GM23338 (cell line): ENCODE measurements at regions not wholly inside any gene's neighbourhood (a gene's known extent, or its start where the extent isn't known, plus 50 kb on each side); places are given as distances from the start of the nearest gene placed in this dataset.

ENCODE experiments used
- ATAC-seq: fragments of 200-7000 bp; cut with Tn5 transposase; 3 replicates; pipeline ENCODE4 v1.9.1; 2020
- DNase-seq: peaks from one replicate; pipeline ENCODE4 v3.0.0-alpha.2; 2015; ENCODE audit warnings: low spot score
- H2AFZ ChIP-seq: fragments of 200-600 bp; sonication (generic); 2 replicates; pipeline ENCODE4 v1.8.0; 2016; ENCODE audit warnings: antibody characterized with exemption, mild to moderate bottlenecking, moderate library complexity
- H3F3A ChIP-seq: fragments of 200-600 bp; sonication (generic); replicated peaks from 2 replicates; pipeline ENCODE4 v1.8.0; 2017; ENCODE audit warnings: antibody characterized with exemption, mixed run types, low read depth
- H3K27ac ChIP-seq: fragments of 200-600 bp; sonication (generic); 2 replicates; pipeline ENCODE4 v1.6.1; 2016; ENCODE audit warnings: low read depth
- H3K27me3 ChIP-seq: fragments of 200-600 bp; sonication (generic); 2 replicates; pipeline ENCODE4 v1.8.0; 2016; ENCODE audit warnings: mild to moderate bottlenecking, mixed run types, moderate library complexity; ENCODE audit not compliant: insufficient read depth
- H3K36me3 ChIP-seq: fragments of 200-600 bp; sonication (generic); 2 replicates; pipeline ENCODE4 v1.8.0; 2016; ENCODE audit warnings: mild to moderate bottlenecking; ENCODE audit not compliant: insufficient read depth
- H3K4me1 ChIP-seq: fragments of 200-600 bp; sonication (generic); 2 replicates; pipeline ENCODE4 v1.8.0; 2016; ENCODE audit warnings: mild to moderate bottlenecking, moderate library complexity; ENCODE audit not compliant: insufficient read depth
- H3K4me2 ChIP-seq: fragments of 200-600 bp; sonication (generic); 2 replicates; pipeline ENCODE4 v1.7.1; 2017; ENCODE audit warnings: mixed run types
- H3K4me3 ChIP-seq: fragments of 200-600 bp; sonication (generic); 2 replicates; pipeline ENCODE4 v1.6.1; 2016; ENCODE audit warnings: mixed run types
- H3K79me2 ChIP-seq: fragments of 200-600 bp; sonication (generic); replicated peaks from 2 replicates; pipeline ENCODE4 v1.8.0; 2017; ENCODE audit warnings: mild to moderate bottlenecking; ENCODE audit not compliant: insufficient read depth
- H3K9me2 ChIP-seq: fragments of 200-600 bp; sonication (generic); 2 replicates; pipeline ENCODE4 v1.8.0; 2017; ENCODE audit not compliant: insufficient read depth
- H4K20me1 ChIP-seq: fragments of 200-600 bp; sonication (generic); replicated peaks from 2 replicates; pipeline ENCODE4 v1.8.0; 2017; ENCODE audit warnings: mild to moderate bottlenecking; ENCODE audit not compliant: insufficient read depth
- H3K27ac Mint-ChIP-seq: 2 replicates; pipeline ENCODE4 v1.8.0; 2020; ENCODE audit warnings: inconsistent platforms, mild to moderate bottlenecking, moderate library complexity, mixed read lengths
- H3K27me3 Mint-ChIP-seq: 3 replicates; pipeline ENCODE4 v1.8.0; 2022; ENCODE audit warnings: low read depth, mild to moderate bottlenecking, moderate library complexity, mixed read lengths, inconsistent platforms; ENCODE audit not compliant: insufficient read depth, poor library complexity
- H3K36me3 Mint-ChIP-seq: 3 replicates; pipeline ENCODE4 v1.8.0; 2021; ENCODE audit warnings: low read depth, mild to moderate bottlenecking, inconsistent platforms, moderate library complexity, mixed read lengths
- H3K4me1 Mint-ChIP-seq: 3 replicates; pipeline ENCODE4 v1.8.0; 2020; ENCODE audit warnings: mild to moderate bottlenecking, inconsistent platforms, mixed read lengths
- H3K4me3 Mint-ChIP-seq: 3 replicates; pipeline ENCODE4 v1.8.0; 2021; ENCODE audit warnings: moderate library complexity, mild to moderate bottlenecking, inconsistent platforms, mixed read lengths
- H3K9me3 Mint-ChIP-seq: 3 replicates; pipeline ENCODE4 v1.8.0; 2020; ENCODE audit warnings: moderate library complexity, mild to moderate bottlenecking, inconsistent platforms, mixed read lengths
- EZH2phosphoT487 ChIP-seq: fragments of 200-600 bp; sonication (generic); IDR thresholded peaks from one replicate; pipeline ENCODE4 v1.8.1; 2018; ENCODE audit warnings: antibody characterized with exemption; ENCODE audit not compliant: unreplicated experiment
- JUNB ChIP-seq: IDR thresholded peaks from one replicate; pipeline ENCODE4 v1.6.1; 2016; ENCODE audit warnings: antibody characterized with exemption; ENCODE audit not compliant: unreplicated experiment
- NANOG ChIP-seq: IDR thresholded peaks from 2 replicates; pipeline ENCODE4 v1.6.1; 2016; ENCODE audit warnings: antibody characterized with exemption, borderline replicate concordance
- POLR2AphosphoS5 ChIP-seq: IDR thresholded peaks from 2 replicates; pipeline ENCODE4 v1.6.1; 2016; ENCODE audit warnings: antibody characterized with exemption, low read depth
- STAT1 ChIP-seq: IDR thresholded peaks from one replicate; pipeline ENCODE4 v1.6.1; 2016; ENCODE audit warnings: antibody characterized with exemption; ENCODE audit not compliant: unreplicated experiment
- ZNF114 ChIP-seq: fragments of 250-450 bp; sonication (Bioruptor Pico); IDR thresholded peaks from 2 replicates; pipeline ENCODE4 v1.5.0; 2020; ENCODE audit warnings: mild to moderate bottlenecking, moderate library complexity
- ZNF462 ChIP-seq: fragments of 250-450 bp; sonication (Bioruptor Pico); IDR thresholded peaks from 2 replicates; pipeline ENCODE4 v1.5.0; 2020; ENCODE audit warnings: mild to moderate bottlenecking, moderate library complexity

- no peaks in the 10 kb centered on the region for H3F3A ChIP-seq
Observed at GRCh38 chr15:34646918-34647317, 63.5 kb upstream of the GOLGA8B start.

More at GRCh38 chr15:34646918-34647317, 63.5 kb upstream of the GOLGA8B start:
- Histone ChIP-seq H3K79me2 (no peaks in the 10 kb centered on the region), H4K20me1 (no peaks in the 10 kb centered on the region), H3K4me2 (no peak overlapping the region), H3K4me3 (no peak overlapping the region), H2AFZ (no peak overlapping the region), H3K9me2 (no peaks in the 10 kb centered on the region), H3K27ac (no peak overlapping the region), H3K36me3 (no peaks in the 10 kb centered on the region), H3K27me3 (no peaks in the 10 kb centered on the region), H3K4me1 (peaks cover 4% of the 10 kb centered on the region; the same call in 1 of the 2 replicates)
- TF ChIP-seq ZNF114 (CRISPR knock-in tag) (no peak), NANOG (no peak), EZH2phosphoT487 (no peak), ZNF462 (no peak), STAT1 (no peak), JUNB (no peak), POLR2AphosphoS5 (no peak)
- H3K9me3 Mint-ChIP-seq, result no peaks in the 10 kb centered on the region
- H3K27me3 Mint-ChIP-seq, result peaks cover 1% of the 10 kb centered on the region
- ATAC-seq (no peak), DNase-seq (no peak)
- peaks cover 5% of the 10 kb centered on the region; the same call in 2 of the 3 replicates for H3K4me1 Mint-ChIP-seq
- no peak overlapping the region for H3K4me3 Mint-ChIP-seq
- no peaks in the 10 kb centered on the region for H3K36me3 Mint-ChIP-seq
- no peak overlapping the region for H3K27ac Mint-ChIP-seq
